ENCODE measurements at regions not wholly inside any gene's neighbourhood (a gene's known extent, or its start where the extent isn't known, plus 50 kb on each side); places are given as distances from the start of the nearest gene placed in this dataset.

- DNase-seq = peak; percentile 47
Observed at GRCh38 chr3:27590437-27591298, 106.5 kb upstream of the SLC4A7 start.

DNA sequence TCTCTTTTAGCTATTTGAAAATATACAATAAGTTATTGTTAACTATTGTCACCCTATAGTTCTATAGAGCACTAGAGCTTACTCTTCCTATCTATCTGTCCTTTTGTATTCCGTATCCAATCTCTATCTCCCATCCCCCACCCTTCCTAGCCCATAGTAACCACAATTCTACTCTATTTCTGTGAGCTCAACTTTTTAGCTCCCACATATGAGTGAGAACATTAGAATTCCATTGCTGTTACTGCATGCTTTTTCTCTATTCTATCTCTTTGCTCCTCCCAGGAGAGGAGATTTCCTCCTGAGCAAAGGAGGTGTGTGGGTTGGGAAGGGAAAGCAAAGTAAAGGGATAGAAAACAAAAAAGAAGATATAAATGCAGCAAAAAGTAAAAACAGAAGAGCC lies 105.6 kb upstream of the SLC4A7 start:
- DNase-seq = no peak

DNA sequence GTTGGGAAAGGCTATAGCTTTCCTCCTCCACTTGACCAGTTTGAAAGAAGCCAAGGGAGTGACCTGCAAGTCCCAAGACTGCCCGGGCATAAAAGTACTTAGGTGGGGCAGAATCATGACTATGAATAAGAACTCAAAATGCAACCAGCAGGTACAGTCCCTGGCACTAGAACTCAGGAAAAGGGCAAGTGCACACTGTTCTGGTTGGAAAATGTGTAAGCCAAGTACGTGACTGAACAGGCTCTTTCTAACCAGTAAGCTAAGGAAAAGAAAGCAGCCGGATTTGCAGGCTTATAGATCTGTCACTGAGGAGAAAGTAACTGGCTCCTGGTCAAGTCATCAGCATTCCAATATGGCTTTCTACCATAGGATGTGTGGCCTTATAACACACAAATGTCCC lies 101.2 kb upstream of the SLC4A7 start:
- DNase-seq = peak; percentile 24

- DNase-seq = no peak
Observed at GRCh38 chr3:27584874-27585273, 100.7 kb upstream of the SLC4A7 start.

DNA sequence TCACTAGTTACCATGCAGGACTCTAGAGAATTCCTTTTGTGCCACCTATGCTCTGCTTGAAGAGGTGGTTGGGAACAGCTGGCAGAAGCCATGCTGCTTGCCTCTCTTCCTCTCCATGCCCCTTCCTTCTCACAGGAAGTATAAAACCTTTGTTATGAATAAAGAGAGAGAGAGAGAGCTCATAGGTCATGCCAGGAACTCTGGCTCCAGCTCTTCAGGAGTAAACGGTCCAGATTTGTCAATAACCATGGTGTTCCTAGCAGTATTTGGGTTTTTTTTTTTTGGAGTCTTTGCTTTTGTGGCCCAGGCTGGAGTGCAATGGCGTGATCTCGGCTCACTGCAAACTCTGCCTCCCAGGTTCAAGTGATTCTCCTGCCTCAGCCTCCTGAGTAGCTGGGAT lies 97.7 kb upstream of the SLC4A7 start:
- no peak for DNase-seq

GRCh38 chr3:27578032-27578431 lies 93.8 kb upstream of the SLC4A7 start:
- DNase-seq = no peak

DNA sequence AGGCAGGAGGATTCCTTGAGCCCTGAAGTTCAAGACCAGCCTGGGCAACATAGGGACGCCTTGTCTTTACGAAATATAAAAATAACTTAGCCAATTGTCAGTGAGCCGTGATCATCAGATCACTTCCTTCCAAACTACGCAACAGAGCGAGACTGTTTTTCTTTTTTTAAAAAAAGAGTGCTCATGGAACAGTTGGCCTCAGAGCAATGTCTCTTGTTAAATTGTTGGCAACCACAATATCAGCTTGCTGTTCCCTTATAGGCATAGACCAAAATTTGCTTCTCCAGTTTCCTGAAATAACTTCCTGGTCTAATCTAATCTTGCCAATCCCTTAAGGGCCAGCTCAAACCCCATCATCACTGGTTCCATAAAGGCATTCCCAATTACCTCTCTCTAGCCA lies 93.3 kb upstream of the SLC4A7 start:
- DNase-seq = no peak

- no peak for DNase-seq
Observed at GRCh38 chr3:27576171-27576570, 92.0 kb upstream of the SLC4A7 start.

DNA sequence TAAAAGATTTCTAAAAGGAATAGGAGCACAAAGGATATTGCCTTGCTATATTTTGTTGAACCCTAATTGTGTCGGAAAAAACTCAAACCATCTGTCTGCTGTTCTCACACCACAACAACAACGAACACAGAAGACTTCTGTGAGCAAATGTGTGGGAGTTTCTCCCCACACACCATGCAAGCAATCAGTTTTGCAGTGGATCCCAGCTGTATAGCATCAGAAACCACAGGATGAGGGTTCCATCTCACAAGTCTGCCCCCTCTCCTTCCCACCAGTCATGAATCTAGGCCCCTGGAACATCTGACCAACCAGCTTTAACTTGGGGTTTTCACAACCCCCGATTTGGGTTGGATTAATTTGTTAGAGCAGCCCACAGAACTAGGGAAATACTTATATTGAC lies 91.3 kb upstream of the SLC4A7 start:
- DNase-seq = no peak

DNA sequence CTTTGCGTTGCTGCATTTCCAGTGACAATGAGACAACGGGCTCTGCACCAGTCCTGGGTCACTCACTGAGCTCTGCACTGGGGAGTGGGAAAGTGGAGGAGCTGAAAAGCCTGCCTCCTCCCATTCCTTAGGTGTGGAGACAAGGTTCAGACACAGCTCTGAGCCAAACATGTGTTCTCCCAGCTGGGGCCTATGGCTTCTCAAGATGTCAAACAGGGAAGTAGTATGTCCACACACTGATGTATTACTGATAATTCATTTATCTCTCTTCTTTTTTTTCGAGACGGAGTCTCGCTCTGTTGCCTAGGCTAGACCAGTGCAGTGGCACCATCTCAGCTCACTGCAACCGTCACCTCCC lies 90.2 kb upstream of the SLC4A7 start:
- no peak for DNase-seq

DNA sequence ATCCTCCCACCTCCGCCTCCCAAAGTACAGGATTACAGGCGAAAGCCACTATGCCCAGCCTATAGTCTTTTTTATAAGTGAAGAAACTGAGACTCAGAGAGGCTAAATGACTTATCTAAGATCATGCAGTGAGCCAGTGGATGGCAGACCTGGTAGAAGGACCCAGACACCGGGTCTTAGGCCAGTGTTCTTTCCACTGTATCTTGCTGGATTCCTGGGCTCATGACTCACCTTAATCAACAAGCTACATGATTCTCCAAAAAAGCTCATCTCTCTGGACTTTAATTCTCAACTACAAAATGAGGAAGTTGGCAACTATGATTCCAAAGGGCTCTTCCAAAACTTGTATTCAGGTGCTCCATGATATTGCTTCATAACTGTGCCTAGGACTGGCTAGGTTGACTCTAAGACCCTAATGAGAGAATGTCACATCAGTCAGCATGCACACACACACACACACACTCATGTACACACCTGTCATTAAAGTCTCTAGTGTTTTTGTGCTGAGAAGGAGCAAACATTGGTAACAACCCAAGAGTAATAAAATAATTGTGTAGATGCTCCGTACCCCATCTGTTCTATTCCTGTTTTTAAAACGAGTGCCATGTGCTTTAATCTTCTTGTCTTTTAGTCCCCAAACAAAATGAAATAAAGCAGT lies 89.7 kb upstream of the SLC4A7 start:
- DNase-seq = no peak

DNA sequence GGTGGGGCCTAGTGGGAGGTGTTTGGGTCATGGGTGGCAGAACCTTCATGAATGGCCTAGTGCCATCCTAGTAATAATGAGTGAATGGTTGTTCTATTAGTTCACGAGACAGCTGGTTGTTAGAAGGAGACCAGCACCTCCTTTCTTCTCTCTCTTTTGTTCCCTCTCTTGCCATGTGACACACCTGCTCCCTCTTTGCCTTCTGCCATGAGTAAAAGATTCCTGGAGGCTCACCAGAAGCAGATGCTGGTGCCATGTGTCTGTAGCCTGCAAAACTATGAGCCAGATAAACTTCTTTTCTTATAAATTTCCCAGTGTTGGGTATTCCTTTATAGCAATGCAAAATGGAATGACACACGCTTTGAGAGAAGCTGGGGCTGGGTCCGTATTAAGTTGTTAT lies 89.0 kb upstream of the SLC4A7 start:
- no peak for DNase-seq

DNA sequence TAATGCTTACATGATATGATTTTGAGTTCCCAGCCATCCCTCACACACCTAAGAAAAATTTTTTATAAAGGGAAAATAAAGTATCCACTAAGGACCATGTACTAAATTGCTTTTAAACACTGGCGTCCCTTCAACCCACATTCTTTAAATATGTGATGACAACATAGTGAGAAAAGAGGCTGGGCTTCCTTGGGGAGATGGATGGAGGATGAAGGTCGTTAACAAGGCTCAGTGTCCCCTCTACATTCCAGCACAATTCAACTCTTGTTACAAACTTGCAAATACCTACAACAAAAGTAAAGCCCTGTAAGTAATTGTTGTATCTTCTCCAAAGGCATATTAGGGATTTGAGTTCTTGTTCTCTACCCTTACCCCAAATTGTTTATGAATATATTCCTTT lies 87.2 kb upstream of the SLC4A7 start:
- DNase-seq = no peak

- no peak for DNase-seq
Observed at GRCh38 chr3:27570421-27571106, 86.4 kb upstream of the SLC4A7 start.

GRCh38 chr3:27568393-27568792 lies 84.2 kb upstream of the SLC4A7 start:
- peak; percentile 74 for DNase-seq

- no peak for DNase-seq
Observed at GRCh38 chr3:27567251-27567650, 83.1 kb upstream of the SLC4A7 start.

- no peak for DNase-seq
Observed at GRCh38 chr3:27565201-27565852, 81.1 kb upstream of the SLC4A7 start.

DNA sequence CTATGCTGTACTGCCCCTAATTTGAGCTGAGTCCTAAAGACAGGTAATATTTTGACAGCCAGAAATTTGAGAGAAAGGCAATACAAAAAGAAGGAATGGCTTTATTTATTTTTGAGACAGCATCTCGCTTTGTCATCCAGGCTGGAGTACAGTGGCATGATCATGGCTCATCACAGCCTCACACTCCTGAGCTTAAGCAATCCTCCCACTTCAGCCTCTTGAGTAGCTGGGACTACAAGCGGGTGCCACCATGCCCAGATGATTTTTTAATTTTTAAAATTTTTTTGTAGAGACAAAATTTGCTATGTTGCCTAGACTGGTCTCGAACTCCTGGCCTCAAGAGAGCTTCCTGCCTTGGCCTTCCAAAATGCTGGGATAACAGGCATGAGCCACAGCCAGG lies 77.4 kb upstream of the SLC4A7 start:
- DNase-seq = no peak

GRCh38 chr3:27560484-27561056 lies 76.4 kb upstream of the SLC4A7 start:
- no peak for DNase-seq

DNA sequence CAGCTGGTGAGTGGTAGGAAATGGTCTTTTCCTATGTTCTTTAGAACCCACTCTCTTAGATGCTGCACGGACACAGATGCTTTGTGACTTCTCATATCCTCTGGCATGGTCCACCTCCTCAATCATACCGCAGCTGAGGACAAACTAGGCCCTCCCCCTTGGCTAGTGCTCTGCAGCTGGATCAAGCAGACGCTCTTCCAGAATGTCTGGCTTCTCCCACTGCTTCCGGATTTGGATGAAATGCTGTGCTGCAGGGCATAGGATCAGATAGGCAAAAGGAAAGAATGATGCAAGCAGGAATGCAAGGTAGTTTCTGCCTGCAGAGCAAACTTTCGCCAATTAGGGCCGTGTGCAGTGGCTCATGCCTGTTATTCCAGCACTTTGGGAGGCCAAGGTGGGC lies 75.7 kb upstream of the SLC4A7 start:
- DNase-seq = peak; percentile 63

- no peak for DNase-seq
Observed at GRCh38 chr3:27559381-27559780, 75.2 kb upstream of the SLC4A7 start.

- no peak for DNase-seq
Observed at GRCh38 chr3:27557411-27557810, 73.2 kb upstream of the SLC4A7 start.

DNA sequence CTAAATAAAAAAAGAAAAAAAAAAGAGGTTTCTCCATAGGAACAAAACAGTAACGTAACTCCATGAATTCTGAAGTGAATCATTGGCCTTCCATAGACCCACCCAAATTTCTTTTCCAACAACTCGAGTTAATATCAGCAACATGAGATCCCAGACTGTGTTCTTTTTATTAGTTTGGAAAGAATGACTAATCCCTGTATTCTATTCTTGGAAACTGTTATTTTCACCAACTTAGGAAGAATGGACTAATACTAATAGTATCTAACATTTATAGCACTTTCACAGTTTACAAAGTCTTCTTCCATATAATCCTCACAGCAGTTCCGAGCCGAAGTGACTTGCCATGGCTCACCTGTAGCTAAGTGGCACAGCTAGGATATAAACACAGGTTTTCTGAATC lies 72.7 kb upstream of the SLC4A7 start:
- DNase-seq = no peak

All from tongue (tissue), 1 donor.